ENCODE measurements at regions not wholly inside any gene's neighbourhood (a gene's known extent, or its start where the extent isn't known, plus 50 kb on each side); places are given as distances from the start of the nearest gene placed in this dataset.
"Not testable (repeated sequence)": the region's sequence is repeated elsewhere in the genome, so short reads cannot be mapped to it uniquely, and the experiment has no call there.

- no peak for DNase-seq
Measured at GRCh38 chr6:130725551-130725950, 101.7 kb upstream of the SMLR1 start.

- DNase-seq: not testable (repeated sequence)
Measured at GRCh38 chr6:130728064-130728463, 99.1 kb upstream of the SMLR1 start.

GRCh38 chr6:130730600-130730999 is 96.6 kb upstream of the SMLR1 start:
- DNase-seq: no peak

- no peak for DNase-seq
Measured at GRCh38 chr6:130734161-130734560, 93.0 kb upstream of the SMLR1 start.

- DNase-seq: no peak
Measured at GRCh38 chr6:130740308-130740707, 86.9 kb upstream of the SMLR1 start.

- no peak for DNase-seq
Measured at GRCh38 chr6:130742131-130742681, 85.0 kb upstream of the SMLR1 start.

GRCh38 chr6:130743175-130743574 is 84.0 kb upstream of the SMLR1 start:
- no peak for DNase-seq

GRCh38 chr6:130744576-130745366 is 82.4 kb upstream of the SMLR1 start:
- DNase-seq: no peak

GRCh38 chr6:130748041-130748440 is 79.2 kb upstream of the SMLR1 start:
- no peak for DNase-seq

- DNase-seq: no peak
Measured at GRCh38 chr6:130749402-130749801, 77.8 kb upstream of the SMLR1 start.

GRCh38 chr6:130752267-130752666 is 74.9 kb upstream of the SMLR1 start:
- no peak for DNase-seq

- no peak for DNase-seq
Measured at GRCh38 chr6:130754786-130755367, 72.3 kb upstream of the SMLR1 start.

- DNase-seq: no peak
Measured at GRCh38 chr6:130755368-130756034, 71.7 kb upstream of the SMLR1 start.

GRCh38 chr6:130756824-130757223 is 70.4 kb upstream of the SMLR1 start:
- DNase-seq: no peak

- DNase-seq: no peak
Measured at GRCh38 chr6:130758813-130759212, 68.4 kb upstream of the SMLR1 start.

- DNase-seq: no peak
Measured at GRCh38 chr6:130760006-130760405, 67.2 kb upstream of the SMLR1 start.

- no peak for DNase-seq
Measured at GRCh38 chr6:130761286-130761685, 65.9 kb upstream of the SMLR1 start.

GRCh38 chr6:130765181-130765727 is 62.0 kb upstream of the SMLR1 start:
- no peak for DNase-seq

- no peak for DNase-seq
Measured at GRCh38 chr6:130766239-130767144, 60.7 kb upstream of the SMLR1 start.

- no peak for DNase-seq
Measured at GRCh38 chr6:130769861-130770260, 57.3 kb upstream of the SMLR1 start.

- DNase-seq: no peak
Measured at GRCh38 chr6:130771741-130772140, 55.5 kb upstream of the SMLR1 start.

GRCh38 chr6:130773860-130774259 is 53.3 kb upstream of the SMLR1 start:
- DNase-seq: no peak
